ENCODE measurements at regions not wholly inside any gene's neighbourhood (a gene's known extent, or its start where the extent isn't known, plus 50 kb on each side); places are given as distances from the start of the nearest gene placed in this dataset.
"Not testable (repeated sequence)": the region's sequence is repeated elsewhere in the genome, so short reads cannot be mapped to it uniquely, and the experiment has no call there.

DNA sequence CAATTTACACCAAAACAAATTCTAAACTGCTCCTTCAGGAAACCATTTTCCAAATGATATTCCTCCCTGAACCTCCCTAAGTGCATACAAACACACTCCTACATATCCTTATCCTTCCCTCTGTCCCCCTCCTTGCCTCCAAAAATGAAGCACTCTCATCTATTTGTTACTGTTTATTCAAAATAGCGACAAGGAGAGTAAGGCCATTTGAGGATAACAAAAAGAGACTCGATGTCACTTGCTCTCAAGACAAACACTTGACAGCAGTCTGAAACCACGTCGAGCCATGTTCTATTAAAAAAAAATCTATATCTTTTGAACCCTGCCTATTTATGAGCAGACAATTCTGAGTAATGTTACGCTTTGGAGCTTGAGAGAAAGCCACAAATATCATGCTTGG, 547.9 kb downstream of the DTWD2 start:
- Histone ChIP-seq H3K4me1 (ENCODE audit: control insufficient read depth, insufficient read depth, low read length) (peaks cover 2% of the 10 kb centered on the region; the same call in 1 of the 2 replicates), H3K27ac (ENCODE audit: low read depth, low read length) (no peak overlapping the region), H3K9me3 (ENCODE audit: control insufficient read depth, insufficient read depth, low read depth, low read length) (no peaks in the 10 kb centered on the region), H3K27me3 (ENCODE audit: control insufficient read depth, insufficient read depth, low read length) (no peaks in the 10 kb centered on the region), H3K4me3 (ENCODE audit: low read depth, low read length) (no peak overlapping the region), H3K9ac (ENCODE audit: low read length) (no peak overlapping the region), H3K36me3 (ENCODE audit: control insufficient read depth, insufficient read depth, low read length) (no peaks in the 10 kb centered on the region)

DNA sequence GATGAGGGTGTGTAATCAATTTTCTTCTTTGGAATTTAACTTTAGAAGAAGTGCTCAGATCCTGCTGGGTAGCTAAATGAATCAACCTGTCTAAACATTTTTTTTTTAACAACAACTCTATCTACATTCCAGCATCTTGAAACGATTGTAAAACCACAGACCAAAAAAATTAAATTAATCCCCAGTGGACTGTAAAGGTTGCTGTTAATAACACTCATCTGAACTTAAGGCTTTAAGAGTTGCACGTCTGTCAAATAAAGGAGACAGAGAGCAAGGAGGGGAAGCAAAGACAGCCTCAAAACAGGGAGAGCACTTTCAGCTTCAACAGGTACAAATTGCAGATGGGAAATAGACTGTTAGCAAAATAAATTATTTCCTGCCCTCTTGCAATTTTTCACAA, 548.5 kb downstream of the DTWD2 start:
- no peaks in the 10 kb centered on the region for H3K27me3 ChIP-seq (ENCODE audit: control insufficient read depth, insufficient read depth, low read length)
- H3K4me1 ChIP-seq (ENCODE audit: control insufficient read depth, insufficient read depth, low read length), result no peaks in the 10 kb centered on the region
- H3K36me3 ChIP-seq (ENCODE audit: control insufficient read depth, insufficient read depth, low read length), result no peaks in the 10 kb centered on the region
- H3K9me3 ChIP-seq (ENCODE audit: control insufficient read depth, insufficient read depth, low read depth, low read length), result no peaks in the 10 kb centered on the region
- no peak overlapping the region for H3K9ac ChIP-seq (ENCODE audit: low read length)
- H3K4me3 ChIP-seq (ENCODE audit: low read depth, low read length), result no peak overlapping the region
- H3K27ac ChIP-seq (ENCODE audit: low read depth, low read length), result no peak overlapping the region

DNA sequence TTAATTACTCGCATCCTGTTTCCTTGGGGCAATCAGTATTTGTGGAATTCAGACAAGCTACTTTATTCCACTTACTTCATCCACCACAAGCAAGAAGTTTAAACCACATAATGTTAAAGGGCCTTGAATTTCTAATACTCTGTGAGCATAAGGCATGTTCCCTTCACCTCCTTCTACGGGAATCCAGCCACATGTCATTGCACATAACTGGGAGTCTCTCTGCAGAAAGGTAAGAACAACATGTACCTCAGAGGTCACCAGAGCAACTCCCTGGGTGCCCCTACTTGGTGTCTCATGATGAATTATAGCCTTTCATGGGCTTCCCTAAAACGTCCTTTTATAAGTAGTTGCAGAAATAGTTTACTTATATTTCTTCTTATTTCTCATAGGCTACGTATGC, 553.2 kb downstream of the DTWD2 start:
- Histone ChIP-seq H3K4me3 (ENCODE audit: low read depth, low read length) (no peak overlapping the region), H3K9ac (ENCODE audit: low read length) (no peak overlapping the region), H3K36me3 (ENCODE audit: control insufficient read depth, insufficient read depth, low read length) (no peaks in the 10 kb centered on the region), H3K9me3 (ENCODE audit: control insufficient read depth, insufficient read depth, low read depth, low read length) (no peaks in the 10 kb centered on the region), H3K4me1 (ENCODE audit: control insufficient read depth, insufficient read depth, low read length) (no peaks in the 10 kb centered on the region), H3K27me3 (ENCODE audit: control insufficient read depth, insufficient read depth, low read length) (no peaks in the 10 kb centered on the region), H3K27ac (ENCODE audit: low read depth, low read length) (no peak overlapping the region)

DNA sequence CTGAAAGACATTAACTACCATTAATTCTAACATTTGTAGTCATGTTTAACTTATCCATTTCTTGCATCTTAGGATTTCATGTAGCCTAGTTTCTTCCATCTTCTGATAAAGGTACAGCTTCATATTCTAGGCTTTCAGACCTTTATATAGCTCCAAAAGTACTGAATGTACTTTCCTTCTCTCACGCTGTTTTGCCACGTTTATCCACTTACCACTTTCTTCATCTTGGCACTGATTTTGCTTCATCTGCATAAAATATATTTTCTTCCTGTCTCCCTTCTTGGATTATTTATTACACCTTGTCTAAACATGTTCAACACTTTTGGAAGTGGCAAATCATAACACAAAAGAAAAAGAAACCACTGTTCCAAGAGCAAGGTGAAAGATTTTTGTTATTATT, 553.8 kb downstream of the DTWD2 start:
- H3K27me3 ChIP-seq (ENCODE audit: control insufficient read depth, insufficient read depth, low read length), result no peaks in the 10 kb centered on the region
- H3K4me1 ChIP-seq (ENCODE audit: control insufficient read depth, insufficient read depth, low read length), result no peaks in the 10 kb centered on the region
- no peak overlapping the region for H3K4me3 ChIP-seq (ENCODE audit: low read depth, low read length)
- no peaks in the 10 kb centered on the region for H3K9me3 ChIP-seq (ENCODE audit: control insufficient read depth, insufficient read depth, low read depth, low read length)
- no peak overlapping the region for H3K9ac ChIP-seq (ENCODE audit: low read length)
- H3K36me3 ChIP-seq (ENCODE audit: control insufficient read depth, insufficient read depth, low read length), result no peaks in the 10 kb centered on the region
- no peak overlapping the region for H3K27ac ChIP-seq (ENCODE audit: low read depth, low read length)

DNA sequence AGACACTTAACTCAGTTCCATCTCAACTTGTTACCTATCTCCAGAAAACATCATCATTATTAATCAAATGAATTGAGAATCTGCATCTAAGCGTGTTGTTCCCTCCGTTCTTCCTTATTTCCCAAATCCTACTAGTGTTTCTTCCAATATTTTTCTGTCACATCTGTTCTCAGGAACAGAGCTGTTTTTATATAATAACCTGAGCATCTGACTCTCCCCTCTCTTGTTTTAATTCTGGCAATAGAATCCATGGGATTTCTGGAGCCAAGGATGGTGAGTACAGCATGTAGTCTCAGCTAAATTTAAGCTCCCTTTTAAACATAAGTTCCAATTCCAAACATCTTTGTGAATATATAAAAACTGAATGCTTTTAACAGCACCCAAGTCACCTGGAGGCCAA, 558.3 kb downstream of the DTWD2 start:
- no peak overlapping the region for H3K4me3 ChIP-seq (ENCODE audit: low read depth, low read length)

DNA sequence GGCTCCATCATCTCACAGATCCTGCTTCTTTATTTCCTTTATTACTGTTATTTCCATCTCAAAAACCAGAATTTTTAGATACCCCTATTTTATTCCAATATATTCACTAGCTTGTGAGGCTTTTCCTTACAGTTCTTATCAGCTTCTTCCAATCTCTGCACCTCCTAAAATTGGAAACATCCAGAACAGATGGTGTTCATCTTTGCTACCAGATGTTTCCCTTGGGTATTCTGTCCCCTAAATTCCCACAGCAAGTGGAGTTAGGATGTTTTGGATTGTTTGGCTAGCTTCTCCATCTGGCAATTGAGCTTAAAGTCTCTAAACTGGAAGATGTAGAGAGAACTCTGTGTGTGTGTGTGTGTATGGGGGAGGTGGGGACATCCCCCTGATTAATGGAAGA, 580.4 kb downstream of the DTWD2 start:
- no peaks in the 10 kb centered on the region for H3K9me3 ChIP-seq (ENCODE audit: control insufficient read depth, insufficient read depth, low read depth, low read length)
- H3K36me3 ChIP-seq (ENCODE audit: control insufficient read depth, insufficient read depth, low read length), result no peaks in the 10 kb centered on the region
- no peak overlapping the region for H3K27ac ChIP-seq (ENCODE audit: low read depth, low read length)
- no peak overlapping the region for H3K4me3 ChIP-seq (ENCODE audit: low read depth, low read length)
- H3K27me3 ChIP-seq (ENCODE audit: control insufficient read depth, insufficient read depth, low read length), result no peaks in the 10 kb centered on the region
- H3K9ac ChIP-seq (ENCODE audit: low read length), result no peak overlapping the region
- H3K4me1 ChIP-seq (ENCODE audit: control insufficient read depth, insufficient read depth, low read length), result no peaks in the 10 kb centered on the region; the same call in 1 of the 2 replicates

More for the DNA sequence above, 558.3 kb downstream of the DTWD2 start:
- Histone ChIP-seq H3K9ac (ENCODE audit: low read length) (no peak overlapping the region), H3K4me1 (ENCODE audit: control insufficient read depth, insufficient read depth, low read length) (no peaks in the 10 kb centered on the region), H3K9me3 (ENCODE audit: control insufficient read depth, insufficient read depth, low read depth, low read length) (no peaks in the 10 kb centered on the region; the same call in 1 of the 2 replicates), H3K27ac (ENCODE audit: low read depth, low read length) (no peak overlapping the region), H3K36me3 (ENCODE audit: control insufficient read depth, insufficient read depth, low read length) (no peaks in the 10 kb centered on the region), H3K27me3 (ENCODE audit: control insufficient read depth, insufficient read depth, low read length) (no peaks in the 10 kb centered on the region)

DNA sequence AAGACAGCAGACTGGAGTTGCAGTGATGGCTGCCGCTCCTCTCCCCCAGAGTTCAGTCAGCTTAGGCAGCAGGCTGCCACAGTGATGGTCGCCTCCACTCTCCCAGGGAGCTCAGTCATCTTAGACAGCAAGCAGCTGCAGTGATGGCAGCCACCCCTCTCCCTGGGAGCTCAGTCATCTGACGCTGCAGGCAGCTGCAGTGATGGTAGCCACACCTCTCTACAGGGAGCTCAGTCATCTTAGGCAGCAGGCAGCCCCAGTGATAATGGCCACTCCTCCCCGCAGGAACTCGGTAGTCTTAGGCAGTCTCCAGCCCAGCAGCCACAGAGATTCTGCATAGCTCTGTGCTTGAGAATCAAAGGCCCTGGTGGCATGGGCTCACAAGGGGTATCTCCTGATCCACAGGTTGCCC, 582.7 kb downstream of the DTWD2 start:
- Histone ChIP-seq H3K27me3 (ENCODE audit: control insufficient read depth, insufficient read depth, low read length) (no peaks in the 10 kb centered on the region), H3K4me3 (ENCODE audit: low read depth, low read length) (no peak overlapping the region), H3K9ac (ENCODE audit: low read length) (no peak overlapping the region), H3K4me1 (ENCODE audit: control insufficient read depth, insufficient read depth, low read length) (no peaks in the 10 kb centered on the region; the same call in 1 of the 2 replicates), H3K36me3 (ENCODE audit: control insufficient read depth, insufficient read depth, low read length) (no peaks in the 10 kb centered on the region), H3K27ac (ENCODE audit: low read depth, low read length) (no peak overlapping the region), H3K9me3 (ENCODE audit: control insufficient read depth, insufficient read depth, low read depth, low read length) (peaks cover 3% of the 10 kb centered on the region; the same call in 1 of the 2 replicates)

DNA sequence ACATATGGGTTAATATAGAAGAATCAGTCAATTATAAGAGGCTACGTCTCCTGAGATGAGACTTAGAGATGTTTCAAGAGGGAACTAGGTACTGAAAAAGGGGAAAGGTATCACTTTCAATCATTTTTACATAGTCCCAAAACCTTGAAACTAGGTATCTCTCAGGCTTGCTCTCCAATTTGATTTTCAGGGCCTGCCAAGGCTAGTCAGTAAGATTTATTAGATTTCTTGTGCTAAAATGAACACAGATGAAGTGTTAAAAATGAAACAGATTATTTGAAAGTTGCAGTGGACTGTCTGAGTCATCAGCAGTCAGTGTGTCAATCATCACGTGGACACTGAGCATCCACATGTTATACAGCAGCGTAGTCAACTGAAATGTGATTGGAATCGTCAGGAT, 591.1 kb downstream of the DTWD2 start:
- Histone ChIP-seq H3K27ac (ENCODE audit: low read depth, low read length) (no peak overlapping the region), H3K4me1 (ENCODE audit: control insufficient read depth, insufficient read depth, low read length) (no peaks in the 10 kb centered on the region), H3K36me3 (ENCODE audit: control insufficient read depth, insufficient read depth, low read length) (no peaks in the 10 kb centered on the region), H3K9ac (ENCODE audit: low read length) (no peak overlapping the region), H3K9me3 (ENCODE audit: control insufficient read depth, insufficient read depth, low read depth, low read length) (peaks cover 3% of the 10 kb centered on the region; the same call in 1 of the 2 replicates), H3K27me3 (ENCODE audit: control insufficient read depth, insufficient read depth, low read length) (no peaks in the 10 kb centered on the region), H3K4me3 (ENCODE audit: low read depth, low read length) (no peak overlapping the region)

DNA sequence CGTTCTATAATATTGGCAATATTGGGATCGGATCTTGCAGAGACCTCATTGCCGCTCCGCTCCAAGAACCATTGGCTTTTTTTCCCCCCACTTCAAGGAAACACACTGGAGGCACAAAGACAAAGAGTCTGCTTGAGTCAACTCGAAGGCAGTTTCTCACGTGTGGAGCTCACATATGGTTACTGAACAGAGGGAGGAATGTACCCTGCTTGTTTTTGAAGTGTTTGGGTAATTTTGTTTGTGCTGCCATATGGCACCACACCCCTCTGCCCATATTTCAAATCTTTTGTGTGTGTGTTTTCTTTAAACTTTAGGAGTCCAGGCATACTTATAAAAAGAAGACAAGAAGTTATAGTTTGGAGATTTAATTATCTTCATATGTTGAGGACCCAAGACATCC, 595.9 kb downstream of the DTWD2 start:
- Histone ChIP-seq H3K9me3 (ENCODE audit: control insufficient read depth, insufficient read depth, low read depth, low read length) (no peaks in the 10 kb centered on the region), H3K27me3 (ENCODE audit: control insufficient read depth, insufficient read depth, low read length) (no peaks in the 10 kb centered on the region), H3K36me3 (ENCODE audit: control insufficient read depth, insufficient read depth, low read length) (no peaks in the 10 kb centered on the region), H3K4me1 (ENCODE audit: control insufficient read depth, insufficient read depth, low read length) (no peaks in the 10 kb centered on the region), H3K9ac (ENCODE audit: low read length) (no peak overlapping the region), H3K27ac (ENCODE audit: low read depth, low read length) (no peak overlapping the region), H3K4me3 (ENCODE audit: low read depth, low read length) (no peak overlapping the region)

DNA sequence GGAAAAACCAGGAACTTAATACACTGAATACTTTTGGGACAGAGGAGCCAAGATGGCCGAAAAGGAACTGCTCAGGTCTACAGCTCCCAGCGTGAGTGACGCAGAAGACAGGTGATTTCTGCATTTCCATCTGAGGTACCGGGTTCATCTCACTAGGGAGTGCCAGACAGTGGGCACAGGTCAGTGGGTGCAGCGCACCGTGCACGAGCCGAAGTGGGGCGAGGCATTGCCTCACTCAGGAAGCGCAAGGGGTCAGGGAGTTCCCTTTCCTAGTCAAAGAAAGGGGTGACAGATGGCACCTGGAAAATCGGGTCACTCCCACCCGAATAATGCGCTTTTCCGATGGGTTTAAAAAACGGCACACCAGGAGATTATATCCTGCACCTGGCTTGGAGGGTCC, 605.4 kb downstream of the DTWD2 start:
- H3K9ac ChIP-seq (ENCODE audit: low read length); H3K36me3 ChIP-seq (ENCODE audit: control insufficient read depth, insufficient read depth, low read length); H3K4me3 ChIP-seq (ENCODE audit: low read depth, low read length); H3K27ac ChIP-seq (ENCODE audit: low read depth, low read length); H3K9me3 ChIP-seq (ENCODE audit: control insufficient read depth, insufficient read depth, low read depth, low read length); H3K27me3 ChIP-seq (ENCODE audit: control insufficient read depth, insufficient read depth, low read length); H3K4me1 ChIP-seq (ENCODE audit: control insufficient read depth, insufficient read depth, low read length): not testable (repeated sequence)

DNA sequence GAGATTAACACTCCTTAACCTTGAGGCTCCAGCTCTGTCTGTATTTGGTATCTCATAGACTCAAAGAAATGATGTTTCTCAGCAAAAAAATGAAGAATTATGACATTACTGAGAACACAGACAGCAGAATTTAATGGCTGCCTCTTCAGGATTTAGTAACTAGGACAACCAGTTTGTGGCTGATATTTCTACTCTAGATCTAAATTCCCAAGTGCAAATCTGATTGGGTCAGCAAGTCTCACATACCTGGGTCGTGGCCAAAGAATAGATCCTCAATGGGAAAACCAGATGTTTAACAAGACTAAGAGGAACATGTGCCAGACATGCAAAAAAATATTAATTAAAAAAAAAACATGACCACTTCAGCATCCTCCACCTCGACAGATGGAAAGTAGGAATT, 608.9 kb downstream of the DTWD2 start:
- Histone ChIP-seq H3K27ac (ENCODE audit: low read depth, low read length) (no peak overlapping the region), H3K4me3 (ENCODE audit: low read depth, low read length) (no peak overlapping the region), H3K36me3 (ENCODE audit: control insufficient read depth, insufficient read depth, low read length) (no peaks in the 10 kb centered on the region), H3K9me3 (ENCODE audit: control insufficient read depth, insufficient read depth, low read depth, low read length) (peaks cover 8% of the 10 kb centered on the region), H3K27me3 (ENCODE audit: control insufficient read depth, insufficient read depth, low read length) (no peaks in the 10 kb centered on the region), H3K4me1 (ENCODE audit: control insufficient read depth, insufficient read depth, low read length) (no peaks in the 10 kb centered on the region), H3K9ac (ENCODE audit: low read length) (no peak overlapping the region)

DNA sequence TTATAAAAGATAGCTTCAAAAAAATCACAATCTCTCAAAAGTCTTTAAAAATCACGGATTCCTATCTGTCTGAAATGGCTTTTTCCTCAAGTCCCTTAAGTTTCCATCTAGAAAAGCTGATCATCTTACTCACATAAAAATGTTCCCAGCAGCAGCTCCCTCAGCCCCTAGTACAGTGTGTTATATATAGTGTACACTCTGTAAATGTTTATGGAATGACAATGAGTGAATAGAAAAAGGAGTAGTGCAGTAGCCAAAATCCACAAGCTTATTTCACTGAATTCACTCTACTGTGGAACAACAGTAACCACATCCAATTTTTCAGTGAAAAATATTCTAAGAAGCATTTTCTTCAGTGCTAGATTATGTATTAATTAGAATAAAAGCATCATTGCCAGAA, 609.4 kb downstream of the DTWD2 start:
- peaks cover 8% of the 10 kb centered on the region for H3K9me3 ChIP-seq (ENCODE audit: control insufficient read depth, insufficient read depth, low read depth, low read length)
- no peak overlapping the region for H3K9ac ChIP-seq (ENCODE audit: low read length)
- H3K27ac ChIP-seq (ENCODE audit: low read depth, low read length), result no peak overlapping the region
- no peak overlapping the region for H3K4me3 ChIP-seq (ENCODE audit: low read depth, low read length)
- H3K36me3 ChIP-seq (ENCODE audit: control insufficient read depth, insufficient read depth, low read length), result no peaks in the 10 kb centered on the region
- no peaks in the 10 kb centered on the region for H3K4me1 ChIP-seq (ENCODE audit: control insufficient read depth, insufficient read depth, low read length)
- no peaks in the 10 kb centered on the region for H3K27me3 ChIP-seq (ENCODE audit: control insufficient read depth, insufficient read depth, low read length)
